T1000 (cell line): ENCODE measurements at regions not wholly inside any gene's neighbourhood (a gene's known extent, or its start where the extent isn't known, plus 50 kb on each side); places are given as distances from the start of the nearest gene placed in this dataset.

Experiments used
- DNase-seq: peaks from one replicate; lab custom pipeline; 2025; ENCODE audit warnings: mixed read lengths; lab: John Stamatoyannopoulos, UW

GRCh38 chr12:124489915-124490583 is 77.4 kb downstream of the NCOR2 start:
- DNase-seq: no peak

- DNase-seq: no peak
Observed at GRCh38 chr12:124489220-124489619, 78.2 kb downstream of the NCOR2 start.

- no peak for DNase-seq
Observed at GRCh38 chr12:124488520-124488919, 78.9 kb downstream of the NCOR2 start.

- DNase-seq: no peak
Observed at GRCh38 chr12:124487834-124488165, 79.6 kb downstream of the NCOR2 start.

DNA sequence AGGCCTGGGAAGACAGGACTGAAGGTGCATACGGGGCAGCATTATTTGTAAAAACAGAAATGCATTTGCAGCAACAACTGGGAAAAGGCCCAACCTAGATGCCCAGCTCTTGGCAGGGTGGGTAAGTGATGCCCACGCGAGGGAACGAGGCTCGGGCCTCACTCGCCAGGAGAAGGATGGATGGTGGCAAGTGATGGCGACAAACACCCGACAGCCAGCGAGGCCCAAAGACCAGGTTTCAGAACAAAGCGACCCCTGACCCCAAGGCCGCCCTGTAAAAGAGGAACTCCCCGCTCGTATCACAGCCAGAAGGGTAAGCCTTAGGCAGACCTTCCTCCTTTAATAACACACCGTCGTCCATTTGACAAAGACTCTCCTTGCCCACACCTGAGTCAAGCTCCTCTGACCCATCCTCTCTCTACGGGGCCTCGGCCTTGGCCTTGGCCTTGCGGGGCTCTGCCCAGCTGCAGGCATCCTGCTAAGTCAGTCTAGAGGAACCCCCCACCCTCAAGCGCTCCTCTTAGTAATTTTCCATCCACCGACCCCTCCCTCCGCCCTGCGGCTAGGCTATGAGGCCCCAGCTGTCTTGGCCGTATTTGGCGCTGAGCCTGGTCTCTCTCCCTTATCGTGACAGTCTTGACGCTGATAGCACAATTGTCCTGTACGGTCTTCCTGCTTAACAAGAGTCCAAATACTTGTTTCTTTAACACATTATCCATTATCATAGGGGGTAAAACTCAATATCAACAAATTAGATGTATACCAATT is 80.2 kb downstream of the NCOR2 start:
- DNase-seq: no peak

DNA sequence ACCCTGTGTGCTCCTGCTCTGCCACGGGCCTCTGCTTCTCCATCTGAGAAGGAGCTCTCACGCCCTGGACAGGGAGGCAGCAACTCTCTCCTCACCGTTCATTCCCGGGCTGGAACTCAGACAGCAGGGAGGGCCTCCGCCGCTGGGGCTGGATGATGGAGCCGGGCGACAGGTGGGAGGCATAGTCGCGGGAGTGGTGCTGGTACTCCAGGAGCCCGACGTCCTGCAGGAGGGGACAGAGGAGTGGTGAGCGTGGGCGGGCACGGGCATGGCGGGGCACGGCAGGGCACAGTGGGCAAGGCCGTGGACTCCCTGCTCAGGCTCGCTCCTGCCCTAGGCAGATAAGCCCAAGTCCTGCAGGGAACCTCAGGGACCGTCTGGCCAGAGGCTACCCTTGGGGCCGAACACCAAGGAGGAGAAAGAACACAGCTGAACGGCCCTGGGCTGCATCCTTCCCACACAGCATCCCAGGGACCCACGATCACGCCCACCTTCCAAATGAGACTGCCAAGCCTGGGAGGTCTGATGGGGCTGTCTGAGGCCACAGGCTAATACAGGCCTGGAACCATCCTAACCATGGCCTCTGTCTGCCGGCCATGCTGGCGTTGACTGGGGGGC is 81.0 kb downstream of the NCOR2 start:
- no peak for DNase-seq

- no peak for DNase-seq
Observed at GRCh38 chr12:124485371-124485770, 82.0 kb downstream of the NCOR2 start.

GRCh38 chr12:124484526-124484953 is 82.9 kb downstream of the NCOR2 start:
- no peak for DNase-seq

DNA sequence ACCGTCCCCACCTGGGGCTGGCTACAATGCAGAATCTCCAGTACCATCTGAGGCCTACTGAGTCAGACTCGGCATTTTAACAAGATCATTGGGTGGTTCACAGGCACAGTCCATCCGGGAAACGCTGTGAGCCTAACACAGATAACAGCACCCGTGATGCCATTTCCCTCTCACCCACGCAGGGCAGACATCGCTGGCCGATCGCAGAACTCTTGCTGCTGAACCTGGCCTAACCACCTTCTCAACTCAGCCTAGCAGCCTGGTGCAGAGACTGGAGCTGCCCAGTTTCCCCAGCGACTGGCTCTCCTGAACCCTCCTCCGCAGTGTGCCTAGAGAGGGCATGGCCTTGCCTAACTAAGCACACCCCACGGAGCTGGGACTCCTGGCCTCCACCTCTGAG is 83.3 kb downstream of the NCOR2 start:
- no peak for DNase-seq

DNA sequence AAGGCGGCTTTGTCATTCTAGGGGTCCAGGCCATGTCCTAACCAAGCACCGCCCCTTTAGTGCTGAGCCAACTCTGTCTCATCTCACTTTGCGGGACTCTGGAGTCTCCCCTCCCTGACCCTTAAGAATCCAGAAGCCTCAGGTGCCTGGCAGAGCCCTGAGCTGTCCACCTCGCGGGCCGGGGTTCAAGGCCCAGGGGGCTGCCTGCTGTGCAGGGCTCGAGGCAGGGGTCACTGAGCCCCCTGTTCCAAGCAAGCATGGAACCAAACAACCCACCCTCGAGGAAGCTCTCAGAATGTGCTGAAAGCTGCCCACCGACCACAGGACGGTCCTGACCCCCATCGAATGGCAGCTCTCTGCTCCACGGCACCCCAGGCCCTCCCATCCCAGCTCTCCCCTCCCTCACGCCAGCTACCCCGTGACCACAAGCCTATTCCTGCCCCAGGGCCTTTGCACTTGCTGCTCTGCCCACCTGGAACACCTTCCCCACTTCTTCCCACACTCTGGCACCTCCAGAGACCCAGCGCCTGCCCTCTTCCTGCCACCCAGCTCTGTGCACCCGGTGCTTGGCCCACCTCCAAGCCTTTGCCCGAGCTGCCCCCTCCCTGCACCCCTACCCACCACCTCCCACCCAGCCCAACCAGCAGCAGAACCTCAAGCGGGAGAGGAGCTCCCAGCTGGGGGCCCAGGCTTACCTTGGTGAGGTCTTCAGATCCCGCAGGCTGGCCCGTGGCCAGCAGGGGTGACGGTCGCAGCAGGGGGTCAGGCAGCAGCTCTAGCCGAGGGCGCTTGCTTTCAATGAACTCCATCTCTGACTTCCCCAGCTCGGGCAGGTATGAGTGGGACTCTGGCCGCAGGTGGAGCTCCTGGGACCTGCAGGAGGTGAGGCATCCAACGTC is 84.3 kb downstream of the NCOR2 start:
- DNase-seq: no peak

GRCh38 chr12:124482567-124482893 is 84.9 kb downstream of the NCOR2 start:
- no peak for DNase-seq

- no peak for DNase-seq
Observed at GRCh38 chr12:124481772-124482566, 85.4 kb downstream of the NCOR2 start.

GRCh38 chr12:124481257-124481750 is 86.1 kb downstream of the NCOR2 start:
- no peak for DNase-seq

- peak; percentile 84 for DNase-seq
Observed at GRCh38 chr12:124480469-124481256, 86.7 kb downstream of the NCOR2 start.

DNA sequence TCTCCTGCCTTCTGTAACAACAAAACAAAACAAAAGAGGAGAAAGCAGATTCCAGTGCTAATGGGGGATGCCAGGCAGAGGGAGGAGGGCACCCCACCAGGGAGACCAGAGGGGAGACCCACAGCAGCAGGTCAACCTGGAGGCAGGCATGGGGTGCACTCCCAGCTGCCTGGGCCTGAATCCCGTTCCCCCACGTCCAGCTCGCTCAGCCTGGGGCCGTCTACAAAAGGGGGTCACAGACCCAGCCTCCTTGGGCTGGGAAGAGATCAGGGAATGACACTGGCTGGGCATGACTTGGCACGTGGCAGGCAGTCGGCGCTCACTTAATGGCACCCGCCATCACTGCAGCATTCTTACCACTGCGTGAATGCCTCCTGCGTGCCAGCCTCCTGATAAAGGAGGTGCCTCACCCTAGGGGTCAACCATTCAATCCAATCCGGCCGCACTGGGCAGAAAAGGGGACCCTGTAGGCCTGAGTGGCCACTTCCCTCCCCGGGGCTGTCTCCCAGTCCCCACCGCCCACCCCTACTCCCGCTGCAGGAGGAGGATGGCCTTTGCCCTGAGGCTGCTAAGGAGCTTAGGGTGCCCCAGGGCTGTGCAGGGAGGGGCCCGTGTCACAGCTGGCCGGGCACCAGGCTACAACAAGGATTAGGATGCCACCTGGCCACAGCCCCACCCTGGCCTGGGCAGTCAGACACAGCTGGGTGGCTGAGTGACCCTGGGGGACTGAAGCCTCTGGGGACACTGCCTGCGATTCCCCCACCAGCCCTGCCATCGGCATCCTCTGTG is 87.5 kb downstream of the NCOR2 start:
- DNase-seq: no peak

DNA sequence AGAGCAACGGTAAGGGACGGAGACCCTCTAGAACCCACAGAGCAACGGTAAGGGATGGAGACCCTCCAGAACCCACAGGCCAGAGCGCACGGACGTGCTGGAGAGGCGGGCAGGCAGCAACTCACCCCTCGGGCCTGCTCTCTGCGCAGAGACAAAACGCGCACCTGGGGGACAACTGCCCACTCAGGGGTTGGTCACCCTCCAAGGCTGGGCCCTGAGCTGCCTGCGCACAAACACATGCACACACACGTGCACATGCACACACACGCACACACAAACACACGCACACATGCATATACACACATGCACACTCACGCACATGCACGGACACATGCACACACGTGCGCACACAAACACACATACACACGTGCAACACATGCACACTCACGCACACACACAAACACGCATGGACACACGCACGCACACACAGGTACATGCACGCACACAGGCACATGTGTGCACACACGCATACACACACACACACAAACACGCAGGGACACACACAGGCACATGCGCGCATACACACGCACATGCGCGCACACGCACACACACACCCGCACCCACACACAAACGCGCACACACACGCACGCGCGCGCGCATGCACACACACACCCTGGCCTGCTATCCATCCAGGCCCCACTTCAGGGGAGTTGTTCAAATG is 88.3 kb downstream of the NCOR2 start:
- DNase-seq: no peak

DNA sequence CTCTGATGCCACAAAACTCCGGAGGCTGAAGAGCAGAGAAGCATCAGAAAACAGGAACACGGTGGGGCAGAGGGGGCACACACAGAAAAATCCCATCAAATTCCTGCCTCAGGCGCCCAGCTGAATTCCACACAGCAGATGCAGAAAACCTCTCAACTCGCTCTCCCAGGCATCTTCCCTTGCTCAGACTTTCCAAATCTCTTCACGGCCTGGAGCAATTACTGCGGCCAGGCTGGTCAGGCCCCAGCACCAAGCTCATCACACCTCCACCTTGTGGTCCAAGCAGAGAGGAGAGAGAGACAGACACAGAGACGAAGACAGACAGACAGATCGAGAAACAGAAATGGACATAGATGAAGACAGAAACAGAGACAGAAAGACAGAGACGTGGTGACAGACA is 89.0 kb downstream of the NCOR2 start:
- DNase-seq: no peak

- DNase-seq: no peak
Observed at GRCh38 chr12:124477107-124477915, 90.1 kb downstream of the NCOR2 start.
